ENCODE measurements at regions not wholly inside any gene's neighbourhood (a gene's known extent, or its start where the extent isn't known, plus 50 kb on each side); places are given as distances from the start of the nearest gene placed in this dataset.

GRCh38 chr4:81839347-81840042, 367.8 kb upstream of the RASGEF1B start:
- TF ChIP-seq CTCF (IDR thresholded peaks at IDR 0.05) (no peak), ZFX (IDR thresholded peaks at IDR 0.05; ENCODE audit: borderline replicate concordance) (no peak)
- no peak overlapping the region for H3K27ac ChIP-seq

DNA sequence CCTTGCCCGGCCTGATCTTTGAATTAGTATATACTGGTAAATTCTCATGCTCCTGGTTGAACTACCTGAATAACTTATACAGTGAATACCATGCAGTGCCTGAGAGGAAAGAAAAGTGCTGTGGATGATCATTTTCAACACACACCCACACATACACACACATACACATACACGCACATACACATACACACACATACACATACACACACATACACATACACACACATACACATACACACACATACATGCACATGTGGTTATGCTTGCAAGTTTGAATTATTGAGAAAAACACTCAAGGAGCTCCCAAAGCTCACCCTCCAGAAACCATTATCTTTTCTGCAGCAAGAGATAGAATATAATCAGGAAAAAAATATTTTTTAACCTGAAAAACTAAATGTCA, 366.9 kb upstream of the RASGEF1B start:
- TF ChIP-seq ZFX (IDR thresholded peaks at IDR 0.05; ENCODE audit: borderline replicate concordance) (no peak), CTCF (IDR thresholded peaks at IDR 0.05) (no peak)
- no peak overlapping the region for H3K27ac ChIP-seq

GRCh38 chr4:81836716-81837115, 365.0 kb upstream of the RASGEF1B start:
- no peak for TF ChIP-seq CTCF (IDR thresholded peaks at IDR 0.05)
- TF ChIP-seq ZFX (IDR thresholded peaks at IDR 0.05; ENCODE audit: borderline replicate concordance): no peak
- no peak overlapping the region for H3K27ac ChIP-seq

DNA sequence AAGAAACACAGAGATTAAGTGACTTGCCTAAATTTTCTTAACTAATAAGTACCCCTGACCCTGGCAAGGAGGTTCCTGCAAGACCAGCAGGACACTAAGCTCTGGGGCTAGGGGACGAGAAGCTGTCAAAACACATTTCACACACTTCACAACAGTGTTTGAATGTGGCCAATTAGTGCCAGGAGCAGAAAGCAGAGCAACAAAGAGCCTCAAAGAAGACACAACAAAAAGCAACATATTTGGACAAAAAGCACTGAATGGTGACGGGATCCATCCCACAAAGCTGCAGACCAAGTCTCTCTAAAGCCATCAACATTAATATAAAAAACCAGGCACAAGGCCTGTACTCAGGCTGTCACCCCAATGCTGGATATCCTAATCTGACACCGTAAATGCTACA, 361.9 kb upstream of the RASGEF1B start:
- no peak for TF ChIP-seq CTCF (IDR thresholded peaks at IDR 0.05)
- TF ChIP-seq ZFX (IDR thresholded peaks at IDR 0.05; ENCODE audit: borderline replicate concordance): no peak
- no peak overlapping the region for H3K27ac ChIP-seq

GRCh38 chr4:81828991-81829390, 357.3 kb upstream of the RASGEF1B start:
- no peak for TF ChIP-seq ZFX (IDR thresholded peaks at IDR 0.05; ENCODE audit: borderline replicate concordance)
- no peak for TF ChIP-seq CTCF (IDR thresholded peaks at IDR 0.05)
- no peak overlapping the region for H3K27ac ChIP-seq

DNA sequence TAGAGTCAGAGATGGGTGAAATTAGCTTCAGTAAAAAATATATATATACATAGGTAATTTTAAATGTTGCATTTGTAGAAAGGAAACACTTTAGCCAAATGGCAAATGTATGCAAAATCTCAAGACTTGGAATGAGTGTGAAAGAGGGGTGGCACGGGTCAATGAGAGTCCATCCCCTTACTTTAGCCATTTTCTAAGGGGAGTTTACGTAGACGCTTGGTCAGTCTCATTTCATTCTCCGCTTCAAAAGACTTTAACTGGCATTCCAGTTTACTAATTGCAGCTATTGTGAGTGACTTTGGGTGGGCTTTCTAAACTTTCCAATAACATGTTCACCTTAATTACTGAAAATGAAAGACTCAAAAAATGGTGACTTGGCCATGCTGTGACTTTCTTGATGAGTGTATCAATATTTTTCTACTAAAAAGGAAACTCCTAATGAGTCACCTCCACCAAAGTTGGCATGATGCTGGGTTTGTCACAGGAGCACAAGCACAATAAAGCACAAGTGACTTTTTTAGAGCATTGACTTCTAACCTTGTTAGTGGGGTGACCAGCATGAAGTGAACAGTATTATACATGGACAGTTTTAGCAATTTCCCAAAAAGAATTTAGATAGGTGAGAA, 356.0 kb upstream of the RASGEF1B start:
- no peak overlapping the region for H3K27ac ChIP-seq
- TF ChIP-seq ZFX (IDR thresholded peaks at IDR 0.05; ENCODE audit: borderline replicate concordance) (no peak), CTCF (IDR thresholded peaks at IDR 0.05) (no peak)

- TF ChIP-seq CTCF (IDR thresholded peaks at IDR 0.05): no peak
- no peak for TF ChIP-seq ZFX (IDR thresholded peaks at IDR 0.05; ENCODE audit: borderline replicate concordance)
- no peak overlapping the region for H3K27ac ChIP-seq
Measured at GRCh38 chr4:81826817-81827424, 355.2 kb upstream of the RASGEF1B start.

All from 22Rv1 (cell line).